ENCODE measurements at regions not wholly inside any gene's neighbourhood (a gene's known extent, or its start where the extent isn't known, plus 50 kb on each side); places are given as distances from the start of the nearest gene placed in this dataset.

GRCh38 chr20:52621401-52621800, 350.8 kb upstream of the TSHZ2 start:
- 72% methylated on average over 2 of the region's 2 CpGs for WGBS
- H3K9me3 ChIP-seq, result no peaks in the 10 kb centered on the region
- intact Hi-C loops (cut with DNase I), result no loop called here
- H3K27ac ChIP-seq, result no peak overlapping the region
- H3K36me3 ChIP-seq, result no peaks in the 10 kb centered on the region
- no peak overlapping the region for H3K4me3 ChIP-seq
- H3K27me3 ChIP-seq (replicated peaks; ENCODE audit: insufficient read depth), result no peaks in the 10 kb centered on the region
- H3K4me1 ChIP-seq (replicated peaks), result no peaks in the 10 kb centered on the region
- no peak for DNase-seq (ENCODE audit: low spot score)
- no peak for TF ChIP-seq POLR2AphosphoS5 (IDR thresholded peaks at IDR 0.05)
- TF ChIP-seq CTCF (IDR thresholded peaks at IDR 0.05), result no peak
- TF ChIP-seq POLR2A (IDR thresholded peaks at IDR 0.05), result no peak

- no peaks in the 10 kb centered on the region for H3K9me3 ChIP-seq
- H3K4me3 ChIP-seq, result no peak overlapping the region
- no peaks in the 10 kb centered on the region for H3K27me3 ChIP-seq (replicated peaks; ENCODE audit: insufficient read depth)
- H3K27ac ChIP-seq, result no peak overlapping the region
- no peaks in the 10 kb centered on the region for H3K36me3 ChIP-seq
- WGBS, result 72% methylated on average over 3 of the region's 3 CpGs
- H3K4me1 ChIP-seq (replicated peaks), result no peaks in the 10 kb centered on the region
- no peak for DNase-seq (ENCODE audit: low spot score)
- no peak for TF ChIP-seq POLR2A (IDR thresholded peaks at IDR 0.05)
- no peak for TF ChIP-seq CTCF (IDR thresholded peaks at IDR 0.05)
- no peak for TF ChIP-seq POLR2AphosphoS5 (IDR thresholded peaks at IDR 0.05)
- intact Hi-C loops (cut with DNase I), result no loop called here
Observed at GRCh38 chr20:52619671-52620070, 352.5 kb upstream of the TSHZ2 start.

GRCh38 chr20:52619101-52619500, 353.1 kb upstream of the TSHZ2 start:
- no peaks in the 10 kb centered on the region for H3K27me3 ChIP-seq (replicated peaks; ENCODE audit: insufficient read depth)
- no peaks in the 10 kb centered on the region for H3K9me3 ChIP-seq
- no peak overlapping the region for H3K4me3 ChIP-seq
- TF ChIP-seq CTCF (IDR thresholded peaks at IDR 0.05) (no peak), POLR2A (IDR thresholded peaks at IDR 0.05) (no peak), POLR2AphosphoS5 (IDR thresholded peaks at IDR 0.05) (no peak)
- intact Hi-C loops (cut with DNase I), result no loop called here
- no peak overlapping the region for H3K27ac ChIP-seq
- H3K36me3 ChIP-seq, result no peaks in the 10 kb centered on the region
- 35% methylated on average over 5 of the region's 5 CpGs for WGBS
- no peak for DNase-seq (ENCODE audit: low spot score)
- H3K4me1 ChIP-seq (replicated peaks), result no peaks in the 10 kb centered on the region

- no peaks in the 10 kb centered on the region for H3K9me3 ChIP-seq
- no peak overlapping the region for H3K27ac ChIP-seq
- no peak overlapping the region for H3K4me3 ChIP-seq
- DNase-seq (ENCODE audit: low spot score), result no peak
- 49% methylated on average over 3 of the region's 3 CpGs for WGBS
- no peak for TF ChIP-seq POLR2A (IDR thresholded peaks at IDR 0.05)
- H3K36me3 ChIP-seq, result no peaks in the 10 kb centered on the region
- no peaks in the 10 kb centered on the region for H3K4me1 ChIP-seq (replicated peaks)
- H3K27me3 ChIP-seq (replicated peaks; ENCODE audit: insufficient read depth), result no peaks in the 10 kb centered on the region
- intact Hi-C loops (cut with DNase I), result no loop called here
Observed at GRCh38 chr20:52616629-52617028, 355.5 kb upstream of the TSHZ2 start.

- WGBS, result 91% methylated on average over 3 of the region's 3 CpGs
- DNase-seq (ENCODE audit: low spot score), result no peak
- Histone ChIP-seq H3K27ac (no peak overlapping the region), H3K4me1 (replicated peaks) (no peaks in the 10 kb centered on the region), H3K4me3 (no peak overlapping the region), H3K9me3 (no peaks in the 10 kb centered on the region), H3K36me3 (no peaks in the 10 kb centered on the region), H3K27me3 (replicated peaks; ENCODE audit: insufficient read depth) (no peaks in the 10 kb centered on the region)
- intact Hi-C loops (cut with DNase I), result no loop called here
- TF ChIP-seq POLR2AphosphoS5 (IDR thresholded peaks at IDR 0.05) (no peak), CTCF (IDR thresholded peaks at IDR 0.05) (no peak), POLR2A (IDR thresholded peaks at IDR 0.05) (no peak)
Observed at GRCh38 chr20:52614051-52614863, 357.9 kb upstream of the TSHZ2 start.

Measured in prostate gland (tissue), 2 donors.